ENCODE measurements at regions not wholly inside any gene's neighbourhood (a gene's known extent, or its start where the extent isn't known, plus 50 kb on each side); places are given as distances from the start of the nearest gene placed in this dataset.

DNA sequence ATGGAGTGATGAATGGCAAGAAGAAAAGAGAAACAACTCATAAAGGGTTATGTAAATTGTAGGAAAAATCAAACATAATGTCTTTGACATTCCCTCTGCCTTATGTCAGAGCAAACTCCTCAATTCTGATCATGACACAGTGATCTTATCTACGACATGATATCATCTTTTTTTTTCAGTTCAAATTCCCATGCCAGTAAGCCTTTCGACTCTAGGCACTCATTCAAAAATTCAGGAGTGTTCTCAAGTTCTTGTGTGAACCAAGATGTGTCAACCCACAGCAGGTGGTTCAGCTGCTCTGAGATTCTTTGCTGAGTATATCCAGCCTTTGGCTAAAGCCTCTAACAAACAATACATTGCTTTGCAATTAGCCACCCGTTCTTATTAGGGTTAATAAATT lies 97.1 kb upstream of the ESRRG start:
- H3K4me1 Mint-ChIP-seq = no peaks in the 10 kb centered on the region
- no peaks in the 10 kb centered on the region for H3K4me1 ChIP-seq (ENCODE audit: insufficient read depth, low read length)
- no peaks in the 10 kb centered on the region for H3K36me3 ChIP-seq (ENCODE audit: insufficient read depth, low read length)
- no peak overlapping the region for H3K27ac Mint-ChIP-seq
- H3K4me3 ChIP-seq (ENCODE audit: low read length) = no peak overlapping the region
- H3K27me3 Mint-ChIP-seq = no peaks in the 10 kb centered on the region
- no peaks in the 10 kb centered on the region for H3K36me3 Mint-ChIP-seq
- H3K27me3 ChIP-seq (ENCODE audit: insufficient read depth, low read length, poor library complexity, severe bottlenecking) = no peaks in the 10 kb centered on the region
- no peak overlapping the region for H3K27ac ChIP-seq (ENCODE audit: low read depth, low read length)
- no peak for DNase-seq
- ChIA-PET CTCF (no interaction called here), POLR2A (no interaction called here)
- H3K9me3 Mint-ChIP-seq = peaks cover 0 to 8% (median 3%) of the 10 kb centered on the region in 5 donors
- H3K9me3 ChIP-seq (ENCODE audit: low read length) = no peaks in the 10 kb centered on the region
- no peak overlapping the region for H3K4me3 Mint-ChIP-seq

DNA sequence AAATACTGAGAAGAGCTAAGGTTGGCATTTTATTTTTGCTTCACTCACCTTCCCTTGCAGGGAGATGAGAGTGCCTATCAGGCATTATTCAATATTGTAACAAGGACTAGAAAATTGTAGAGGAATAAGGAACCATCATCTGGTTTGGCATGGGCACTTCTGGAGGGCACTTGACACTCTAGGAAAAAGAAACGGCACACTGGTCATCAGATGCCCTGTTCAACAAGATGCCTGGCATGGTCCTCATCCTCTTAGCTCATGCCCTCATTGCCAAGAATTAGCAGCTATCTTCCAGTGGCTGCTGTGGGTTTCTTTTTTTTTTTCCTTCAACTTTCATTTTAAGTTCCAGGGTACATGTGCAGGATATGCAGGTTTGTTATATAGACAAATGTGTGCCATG lies 95.1 kb upstream of the ESRRG start:
- Histone ChIP-seq H3K27me3 (ENCODE audit: insufficient read depth, low read length, poor library complexity, severe bottlenecking) (no peaks in the 10 kb centered on the region), H3K4me3 (ENCODE audit: low read length) (no peak overlapping the region), H3K9me3 (ENCODE audit: low read length) (no peaks in the 10 kb centered on the region), H3K4me1 (ENCODE audit: insufficient read depth, low read length) (no peaks in the 10 kb centered on the region), H3K36me3 (ENCODE audit: insufficient read depth, low read length) (no peaks in the 10 kb centered on the region), H3K27ac (ENCODE audit: low read depth, low read length) (no peak overlapping the region)
- POLR2A ChIA-PET = no interaction called here
- Mint-ChIP-seq H3K36me3 (no peaks in the 10 kb centered on the region), H3K9me3 (peaks cover 0 to 8% (median 3%) of the 10 kb centered on the region in 5 donors), H3K27me3 (no peaks in the 10 kb centered on the region), H3K4me1 (no peaks in the 10 kb centered on the region), H3K4me3 (no peak overlapping the region), H3K27ac (no peak overlapping the region)
- CTCF ChIA-PET = no interaction called here
- no peak for DNase-seq

DNA sequence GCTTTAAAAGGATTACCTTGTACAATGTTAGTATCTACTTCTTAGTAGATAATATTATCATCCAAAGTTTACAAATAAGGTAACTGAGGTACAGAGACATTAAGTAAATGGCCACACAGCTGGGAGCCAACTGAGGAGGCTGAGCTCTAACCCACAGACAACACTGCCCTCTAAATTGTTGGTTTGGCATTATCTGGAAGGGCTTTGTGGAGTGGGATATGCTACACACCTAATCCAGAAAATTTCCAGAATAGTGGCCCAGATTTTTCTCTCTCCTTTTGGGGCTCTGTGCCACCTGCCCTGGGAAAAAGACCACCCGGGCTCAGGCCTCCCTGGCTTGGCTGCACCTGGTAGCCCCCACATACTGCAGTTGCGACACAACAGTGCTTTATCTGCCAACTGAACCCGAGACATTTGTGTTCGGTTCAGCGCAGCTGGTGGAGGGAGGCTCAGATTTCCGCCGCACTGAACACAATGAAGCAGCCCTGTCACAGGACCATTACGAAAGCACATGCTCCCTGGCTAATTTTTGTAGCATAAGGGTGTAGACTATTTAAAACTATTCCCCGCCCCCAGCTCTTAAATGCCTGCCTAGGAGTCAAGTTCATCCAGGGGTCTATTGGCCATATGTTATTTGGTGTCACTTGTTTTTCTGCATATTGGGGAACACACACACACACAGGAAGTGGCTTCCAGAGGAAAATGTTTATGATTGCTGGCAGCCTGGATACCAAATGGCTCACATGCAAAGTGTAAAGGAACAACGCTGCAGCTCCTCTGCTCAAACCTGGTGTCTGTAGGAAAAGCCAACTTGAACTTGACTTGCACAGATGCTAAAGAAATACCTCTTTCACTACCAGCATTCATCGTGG lies 92.3 kb upstream of the ESRRG start:
- H3K27ac ChIP-seq (ENCODE audit: low read depth, low read length) = no peak overlapping the region
- H3K36me3 ChIP-seq (ENCODE audit: insufficient read depth, low read length) = no peaks in the 10 kb centered on the region
- no peak overlapping the region for H3K4me3 ChIP-seq (ENCODE audit: low read length)
- Mint-ChIP-seq H3K4me3 (no peak overlapping the region), H3K4me1 (no peaks in the 10 kb centered on the region), H3K27me3 (no peaks in the 10 kb centered on the region), H3K27ac (no peak overlapping the region), H3K36me3 (no peaks in the 10 kb centered on the region), H3K9me3 (peaks cover 0 to 9% (median 0%) of the 10 kb centered on the region in 5 donors)
- POLR2A ChIA-PET = no interaction called here
- no peaks in the 10 kb centered on the region for H3K27me3 ChIP-seq (ENCODE audit: insufficient read depth, low read length, poor library complexity, severe bottlenecking)
- no peak for DNase-seq
- CTCF ChIA-PET = no interaction called here
- no peaks in the 10 kb centered on the region for H3K4me1 ChIP-seq (ENCODE audit: insufficient read depth, low read length)
- no peaks in the 10 kb centered on the region for H3K9me3 ChIP-seq (ENCODE audit: low read length)

DNA sequence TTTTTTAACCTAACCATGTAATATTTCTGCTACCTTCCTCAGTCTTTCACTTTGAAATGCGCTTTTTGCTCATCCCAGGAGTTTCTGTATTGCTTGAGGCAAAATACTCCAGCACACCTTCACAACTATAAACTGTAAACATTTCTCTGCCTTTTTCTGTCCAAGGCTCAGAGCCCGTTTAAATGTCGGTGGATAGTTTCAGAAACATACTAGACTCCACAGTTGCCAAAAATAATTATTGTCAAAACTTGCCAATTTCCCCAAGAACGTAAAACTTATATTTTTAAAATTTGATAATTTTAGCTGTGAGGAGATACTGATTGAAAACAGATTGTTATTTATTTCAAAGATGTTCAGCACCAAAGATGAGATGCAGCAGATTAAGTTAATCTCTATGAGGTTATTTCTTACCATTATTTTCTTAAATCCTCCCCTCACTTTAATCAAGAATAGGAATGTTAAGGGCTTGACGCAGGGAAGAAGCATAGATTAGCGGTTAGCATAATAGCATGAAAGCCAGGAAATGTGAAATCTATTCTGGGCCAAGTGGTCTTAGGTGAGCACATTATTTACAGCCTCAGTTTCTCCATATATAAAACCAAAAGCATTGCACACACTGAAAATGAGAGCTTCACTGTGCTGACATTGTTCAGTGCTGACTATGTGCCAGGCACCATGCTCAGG lies 91.5 kb upstream of the ESRRG start:
- CTCF ChIA-PET = no interaction called here
- H3K9me3 ChIP-seq (ENCODE audit: low read length) = no peaks in the 10 kb centered on the region
- H3K9me3 Mint-ChIP-seq = peaks cover 0 to 7% (median 2%) of the 10 kb centered on the region in 5 donors
- H3K4me1 Mint-ChIP-seq = no peaks in the 10 kb centered on the region
- POLR2A ChIA-PET = no interaction called here
- no peak overlapping the region for H3K27ac Mint-ChIP-seq
- no peak for DNase-seq
- no peak overlapping the region for H3K4me3 Mint-ChIP-seq
- H3K27ac ChIP-seq (ENCODE audit: low read depth, low read length) = no peak overlapping the region
- no peaks in the 10 kb centered on the region for H3K4me1 ChIP-seq (ENCODE audit: insufficient read depth, low read length)
- no peaks in the 10 kb centered on the region for H3K27me3 ChIP-seq (ENCODE audit: insufficient read depth, low read length, poor library complexity, severe bottlenecking)
- no peaks in the 10 kb centered on the region for H3K36me3 ChIP-seq (ENCODE audit: insufficient read depth, low read length)
- H3K27me3 Mint-ChIP-seq = no peaks in the 10 kb centered on the region
- no peak overlapping the region for H3K4me3 ChIP-seq (ENCODE audit: low read length)
- no peaks in the 10 kb centered on the region for H3K36me3 Mint-ChIP-seq

DNA sequence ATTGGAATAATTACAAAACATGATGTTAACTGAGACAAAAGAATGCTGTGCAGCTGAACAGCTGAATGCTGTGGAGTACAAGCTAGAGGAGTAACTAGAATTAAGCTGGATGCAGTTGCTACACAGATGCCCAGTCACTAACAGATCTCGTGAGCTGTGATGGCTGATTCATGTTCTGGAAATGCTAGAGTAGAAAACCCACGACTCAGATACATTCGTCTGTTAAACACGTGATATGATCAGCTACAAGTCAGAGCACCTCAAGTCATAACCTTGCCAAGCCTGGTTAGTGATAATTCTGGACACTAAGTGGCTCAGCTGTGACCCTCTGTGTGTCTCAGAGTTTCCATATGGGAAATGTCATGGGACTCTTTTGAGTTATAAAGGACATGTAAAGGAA lies 89.7 kb upstream of the ESRRG start:
- DNase-seq = no peak
- no peaks in the 10 kb centered on the region for H3K27me3 Mint-ChIP-seq
- no peaks in the 10 kb centered on the region for H3K4me1 Mint-ChIP-seq
- no peaks in the 10 kb centered on the region for H3K27me3 ChIP-seq (ENCODE audit: insufficient read depth, low read length, poor library complexity, severe bottlenecking)
- H3K36me3 Mint-ChIP-seq = no peaks in the 10 kb centered on the region
- H3K4me1 ChIP-seq (ENCODE audit: insufficient read depth, low read length) = no peaks in the 10 kb centered on the region
- no peaks in the 10 kb centered on the region for H3K36me3 ChIP-seq (ENCODE audit: insufficient read depth, low read length)
- ChIA-PET POLR2A (no interaction called here), CTCF (no interaction called here)
- H3K27ac Mint-ChIP-seq = no peak overlapping the region
- H3K4me3 ChIP-seq (ENCODE audit: low read length) = no peak overlapping the region
- H3K4me3 Mint-ChIP-seq = no peak overlapping the region
- no peak overlapping the region for H3K27ac ChIP-seq (ENCODE audit: low read depth, low read length)
- no peaks in the 10 kb centered on the region for H3K9me3 ChIP-seq (ENCODE audit: low read length)
- H3K9me3 Mint-ChIP-seq = peaks cover 0 to 8% (median 2%) of the 10 kb centered on the region in 5 donors

DNA sequence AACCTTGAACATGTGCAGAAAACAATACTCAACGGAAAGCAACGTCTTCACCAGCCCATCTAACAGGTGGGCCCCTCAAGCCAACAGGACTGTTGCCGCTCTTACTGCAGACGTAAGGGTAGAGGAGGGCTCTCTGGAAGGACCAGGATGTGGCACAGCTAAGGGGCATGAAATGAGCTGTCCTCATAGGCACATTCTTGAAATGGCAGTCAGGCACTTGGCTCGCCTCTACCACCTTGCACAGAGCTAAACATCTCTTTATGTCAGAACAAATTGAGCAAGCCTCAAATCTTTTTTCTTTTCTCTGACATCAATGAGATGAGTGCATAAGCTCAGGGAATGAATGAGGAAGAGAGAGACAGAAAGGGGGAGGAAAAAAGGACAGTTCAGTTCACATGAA lies 86.4 kb upstream of the ESRRG start:
- Histone ChIP-seq H3K27me3 (ENCODE audit: insufficient read depth, low read length, poor library complexity, severe bottlenecking) (no peaks in the 10 kb centered on the region), H3K4me3 (ENCODE audit: low read length) (no peak overlapping the region), H3K36me3 (ENCODE audit: insufficient read depth, low read length) (no peaks in the 10 kb centered on the region), H3K27ac (ENCODE audit: low read depth, low read length) (no peak overlapping the region), H3K4me1 (ENCODE audit: insufficient read depth, low read length) (no peaks in the 10 kb centered on the region), H3K9me3 (ENCODE audit: low read length) (no peaks in the 10 kb centered on the region)
- CTCF ChIA-PET = no interaction called here
- H3K36me3 Mint-ChIP-seq = no peaks in the 10 kb centered on the region
- H3K27me3 Mint-ChIP-seq = no peaks in the 10 kb centered on the region
- no peak overlapping the region for H3K4me3 Mint-ChIP-seq
- no peak overlapping the region for H3K27ac Mint-ChIP-seq
- H3K4me1 Mint-ChIP-seq = no peaks in the 10 kb centered on the region
- POLR2A ChIA-PET = no interaction called here
- DNase-seq = no peak
- H3K9me3 Mint-ChIP-seq = peaks cover 0 to 8% (median 5%) of the 10 kb centered on the region in 5 donors

DNA sequence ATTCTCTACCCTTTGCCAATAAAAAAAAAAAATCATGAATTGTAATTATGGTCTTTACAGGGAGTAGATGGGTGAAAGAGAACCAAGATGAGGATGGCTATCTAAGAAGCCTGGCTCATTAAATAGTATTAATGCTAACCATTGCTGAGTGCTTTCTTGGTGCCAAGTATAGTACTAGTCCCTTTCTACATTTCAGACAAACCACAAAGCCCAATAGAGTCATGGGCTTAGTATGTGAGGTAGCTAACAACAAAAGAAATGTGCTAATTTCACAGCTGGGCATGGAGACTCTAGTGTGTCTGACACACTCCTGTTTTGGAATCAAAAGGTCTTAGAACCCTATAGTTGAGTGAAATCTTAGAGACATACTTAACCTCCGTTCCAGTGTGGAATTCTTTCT lies 84.5 kb upstream of the ESRRG start:
- Mint-ChIP-seq H3K27ac (no peak overlapping the region), H3K4me1 (no peaks in the 10 kb centered on the region), H3K36me3 (no peaks in the 10 kb centered on the region), H3K4me3 (no peak overlapping the region), H3K27me3 (no peaks in the 10 kb centered on the region), H3K9me3 (peaks cover 5 to 8% (median 5%) of the 10 kb centered on the region in 5 donors)
- Histone ChIP-seq H3K27me3 (ENCODE audit: insufficient read depth, low read length, poor library complexity, severe bottlenecking) (no peaks in the 10 kb centered on the region), H3K4me3 (ENCODE audit: low read length) (no peak overlapping the region), H3K36me3 (ENCODE audit: insufficient read depth, low read length) (no peaks in the 10 kb centered on the region), H3K9me3 (ENCODE audit: low read length) (no peaks in the 10 kb centered on the region), H3K4me1 (ENCODE audit: insufficient read depth, low read length) (no peaks in the 10 kb centered on the region), H3K27ac (ENCODE audit: low read depth, low read length) (no peak overlapping the region)
- ChIA-PET CTCF (no interaction called here), POLR2A (no interaction called here)
- no peak for DNase-seq

DNA sequence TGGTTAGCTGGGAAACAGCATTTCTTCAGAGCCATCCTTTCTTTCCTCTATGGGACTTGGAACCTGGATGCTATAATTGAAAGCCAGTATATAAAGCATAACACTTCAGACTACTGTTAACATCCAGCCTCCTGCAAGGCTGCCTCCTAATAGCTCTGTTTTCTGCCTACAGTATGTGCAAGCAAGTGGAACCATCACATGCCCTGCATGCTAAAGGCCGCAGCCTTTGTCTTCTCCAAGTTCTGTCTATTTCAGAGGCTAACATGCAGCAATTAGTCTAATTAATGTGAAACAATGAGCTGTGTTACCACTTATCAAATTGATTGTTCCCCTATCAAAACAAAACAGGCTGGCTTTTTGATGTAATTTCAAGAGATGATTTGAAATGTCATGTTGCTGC lies 82.7 kb upstream of the ESRRG start:
- CTCF ChIA-PET = no interaction called here
- H3K27me3 Mint-ChIP-seq = no peaks in the 10 kb centered on the region
- Histone ChIP-seq H3K9me3 (ENCODE audit: low read length) (no peaks in the 10 kb centered on the region), H3K36me3 (ENCODE audit: insufficient read depth, low read length) (no peaks in the 10 kb centered on the region), H3K4me1 (ENCODE audit: insufficient read depth, low read length) (no peaks in the 10 kb centered on the region), H3K27me3 (ENCODE audit: insufficient read depth, low read length, poor library complexity, severe bottlenecking) (no peaks in the 10 kb centered on the region), H3K4me3 (ENCODE audit: low read length) (no peak overlapping the region), H3K27ac (ENCODE audit: low read depth, low read length) (no peak overlapping the region)
- H3K4me1 Mint-ChIP-seq = no peaks in the 10 kb centered on the region
- no peak for DNase-seq
- H3K36me3 Mint-ChIP-seq = no peaks in the 10 kb centered on the region
- H3K27ac Mint-ChIP-seq = no peak overlapping the region
- peaks cover 6 to 16% (median 10%) of the 10 kb centered on the region in 5 donors for H3K9me3 Mint-ChIP-seq
- POLR2A ChIA-PET = no interaction called here
- no peak overlapping the region for H3K4me3 Mint-ChIP-seq
